ENCODE measurements at regions not wholly inside any gene's neighbourhood (a gene's known extent, or its start where the extent isn't known, plus 50 kb on each side); places are given as distances from the start of the nearest gene placed in this dataset.

DNA sequence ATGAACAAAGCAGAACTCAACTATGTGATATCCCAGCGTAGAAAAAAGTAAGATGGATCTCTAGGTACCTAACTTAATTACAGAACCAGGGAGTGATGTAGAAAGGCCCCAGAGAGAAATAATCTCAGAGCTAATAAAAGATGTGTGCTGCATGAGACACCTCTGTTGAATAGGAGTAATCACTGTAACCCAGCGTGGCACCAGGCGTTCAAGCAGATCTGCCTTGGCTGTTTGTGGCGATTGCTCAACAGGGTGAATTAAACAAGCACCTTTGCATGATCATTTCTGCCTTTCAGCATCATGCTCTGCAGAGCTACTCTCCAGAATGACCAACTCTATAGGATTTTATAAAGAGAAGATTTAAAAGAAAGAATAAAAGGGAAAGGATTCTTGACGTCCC, 81.7 kb upstream of the KCNIP4 start:
- no peak for TF ChIP-seq POLR2A (IDR thresholded peaks at IDR 0.05)
- TF ChIP-seq CTCF (IDR thresholded peaks at IDR 0.05) = no peak
